ENCODE measurements at regions not wholly inside any gene's neighbourhood (a gene's known extent, or its start where the extent isn't known, plus 50 kb on each side); places are given as distances from the start of the nearest gene placed in this dataset.

- TF ChIP-seq, protein P1, sequence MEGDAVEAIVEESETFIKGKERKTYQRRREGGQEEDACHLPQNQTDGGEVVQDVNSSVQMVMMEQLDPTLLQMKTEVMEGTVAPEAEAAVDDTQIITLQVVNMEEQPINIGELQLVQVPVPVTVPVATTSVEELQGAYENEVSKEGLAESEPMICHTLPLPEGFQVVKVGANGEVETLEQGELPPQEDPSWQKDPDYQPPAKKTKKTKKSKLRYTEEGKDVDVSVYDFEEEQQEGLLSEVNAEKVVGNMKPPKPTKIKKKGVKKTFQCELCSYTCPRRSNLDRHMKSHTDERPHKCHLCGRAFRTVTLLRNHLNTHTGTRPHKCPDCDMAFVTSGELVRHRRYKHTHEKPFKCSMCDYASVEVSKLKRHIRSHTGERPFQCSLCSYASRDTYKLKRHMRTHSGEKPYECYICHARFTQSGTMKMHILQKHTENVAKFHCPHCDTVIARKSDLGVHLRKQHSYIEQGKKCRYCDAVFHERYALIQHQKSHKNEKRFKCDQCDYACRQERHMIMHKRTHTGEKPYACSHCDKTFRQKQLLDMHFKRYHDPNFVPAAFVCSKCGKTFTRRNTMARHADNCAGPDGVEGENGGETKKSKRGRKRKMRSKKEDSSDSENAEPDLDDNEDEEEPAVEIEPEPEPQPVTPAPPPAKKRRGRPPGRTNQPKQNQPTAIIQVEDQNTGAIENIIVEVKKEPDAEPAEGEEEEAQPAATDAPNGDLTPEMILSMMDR (conservative IDR thresholded peaks at IDR 0.05; ENCODE audit: low read depth, low read length), result no peak
- no peak for TF ChIP-seq EZH2 (IDR thresholded peaks at IDR 0.05; ENCODE audit: borderline replicate concordance, low read depth, low read length, poor library complexity, severe bottlenecking)
Observed at GRCh38 chr5:136586196-136586595, 220.9 kb upstream of the TRPC7 start.

All from A673 (cell line).